ENCODE measurements at regions not wholly inside any gene's neighbourhood (a gene's known extent, or its start where the extent isn't known, plus 50 kb on each side); places are given as distances from the start of the nearest gene placed in this dataset.

DNA sequence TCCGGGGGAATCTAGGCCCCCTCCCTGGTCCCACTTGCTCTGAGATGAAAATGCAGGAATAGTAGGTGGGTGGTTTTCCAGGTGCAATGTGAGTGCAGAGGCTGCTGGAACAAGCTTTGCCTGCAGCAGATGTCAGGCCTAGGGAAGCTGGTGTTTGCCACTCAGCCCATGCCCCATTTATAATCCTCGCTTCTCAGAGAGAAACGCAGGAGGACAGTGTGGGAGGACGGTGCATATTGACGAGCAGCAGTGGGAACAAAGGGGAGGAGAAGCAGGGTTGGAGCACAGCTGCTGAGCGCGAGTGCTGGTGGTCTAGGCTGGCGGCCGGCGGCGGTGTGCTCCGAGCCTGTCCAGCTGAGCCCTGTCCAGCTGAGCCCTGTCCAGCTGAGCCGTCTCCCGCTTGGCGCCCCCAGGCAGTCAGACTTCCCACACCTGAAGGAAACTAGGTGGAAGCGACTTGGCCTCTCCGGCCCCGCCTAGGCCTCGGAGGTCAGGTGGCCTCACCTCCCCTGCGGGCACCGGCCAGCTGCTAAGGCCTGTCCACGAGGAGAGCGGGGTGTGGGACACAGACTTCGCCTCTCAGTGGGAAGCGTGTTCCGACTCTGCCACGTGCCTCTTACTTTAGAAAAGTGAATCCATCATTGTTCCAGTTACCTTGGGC, 49.7 kb upstream of the FRMD1 start:
- H3K4me1 Mint-ChIP-seq (ENCODE audit: unreplicated experiment): peaks cover 17% of the 10 kb centered on the region
- peaks cover 2% of the 10 kb centered on the region for H3K27me3 Mint-ChIP-seq (ENCODE audit: unreplicated experiment)
- peak; percentile 75 for DNase-seq (ENCODE audit: extremely low spot score, unreplicated experiment)
- H3K36me3 Mint-ChIP-seq (ENCODE audit: unreplicated experiment): no peaks in the 10 kb centered on the region
- TF ChIP-seq, protein P1, sequence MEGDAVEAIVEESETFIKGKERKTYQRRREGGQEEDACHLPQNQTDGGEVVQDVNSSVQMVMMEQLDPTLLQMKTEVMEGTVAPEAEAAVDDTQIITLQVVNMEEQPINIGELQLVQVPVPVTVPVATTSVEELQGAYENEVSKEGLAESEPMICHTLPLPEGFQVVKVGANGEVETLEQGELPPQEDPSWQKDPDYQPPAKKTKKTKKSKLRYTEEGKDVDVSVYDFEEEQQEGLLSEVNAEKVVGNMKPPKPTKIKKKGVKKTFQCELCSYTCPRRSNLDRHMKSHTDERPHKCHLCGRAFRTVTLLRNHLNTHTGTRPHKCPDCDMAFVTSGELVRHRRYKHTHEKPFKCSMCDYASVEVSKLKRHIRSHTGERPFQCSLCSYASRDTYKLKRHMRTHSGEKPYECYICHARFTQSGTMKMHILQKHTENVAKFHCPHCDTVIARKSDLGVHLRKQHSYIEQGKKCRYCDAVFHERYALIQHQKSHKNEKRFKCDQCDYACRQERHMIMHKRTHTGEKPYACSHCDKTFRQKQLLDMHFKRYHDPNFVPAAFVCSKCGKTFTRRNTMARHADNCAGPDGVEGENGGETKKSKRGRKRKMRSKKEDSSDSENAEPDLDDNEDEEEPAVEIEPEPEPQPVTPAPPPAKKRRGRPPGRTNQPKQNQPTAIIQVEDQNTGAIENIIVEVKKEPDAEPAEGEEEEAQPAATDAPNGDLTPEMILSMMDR (IDR thresholded peaks at IDR 0.05): no peak
- H3K9me3 Mint-ChIP-seq (ENCODE audit: unreplicated experiment): no peaks in the 10 kb centered on the region
- no peak overlapping the region for H3K27ac Mint-ChIP-seq (ENCODE audit: unreplicated experiment)
- H3K4me3 Mint-ChIP-seq (ENCODE audit: unreplicated experiment): no peak overlapping the region
